CD4-positive, alpha-beta T cell treated with Interleukin-17A for 1 hour (primary cell): ENCODE measurements at regions not wholly inside any gene's neighbourhood (a gene's known extent, or its start where the extent isn't known, plus 50 kb on each side); places are given as distances from the start of the nearest gene placed in this dataset.

Source experiments
- DNase-seq: peaks from one replicate; pipeline ENCODE4 v3.0.0-alpha.2; 2020

DNA sequence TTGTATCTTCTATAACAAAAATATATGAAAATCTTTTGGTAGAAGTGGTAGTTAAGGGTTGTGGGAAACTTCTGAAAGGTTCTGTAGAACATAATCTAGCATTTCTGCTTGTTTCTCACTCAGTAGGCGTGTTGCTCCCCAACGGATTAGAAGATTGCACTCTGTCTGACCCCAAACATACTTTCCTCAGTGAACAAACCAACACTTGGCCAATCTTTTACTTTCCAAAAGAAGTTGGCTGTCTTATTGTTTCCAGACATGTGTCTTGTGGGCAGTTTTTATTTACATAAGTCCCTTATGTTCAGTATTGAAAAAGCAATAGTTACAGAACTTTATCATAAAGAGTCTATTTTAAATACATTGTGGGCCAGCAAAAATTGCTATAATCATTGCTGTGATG is 312.8 kb upstream of the EPHA5 start:
- DNase-seq, result no peak

DNA sequence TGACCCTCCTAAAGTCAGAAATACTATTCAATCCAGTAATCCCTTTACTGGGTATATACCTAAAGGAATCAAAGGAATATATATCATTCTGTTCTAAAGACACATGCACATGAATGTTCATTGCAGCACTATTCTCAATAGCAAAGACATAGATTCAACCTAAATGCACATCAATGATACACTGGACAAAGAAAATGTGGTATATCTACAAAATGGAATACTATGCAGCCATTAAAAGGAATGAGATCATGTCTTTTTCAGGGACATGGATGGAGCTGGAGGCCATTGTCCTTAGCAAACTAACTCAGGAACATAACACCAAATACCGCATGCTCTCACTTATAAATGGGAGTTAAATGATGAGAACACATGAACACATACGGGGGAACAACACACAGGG is 306.0 kb upstream of the EPHA5 start:
- DNase-seq, result no peak

DNA sequence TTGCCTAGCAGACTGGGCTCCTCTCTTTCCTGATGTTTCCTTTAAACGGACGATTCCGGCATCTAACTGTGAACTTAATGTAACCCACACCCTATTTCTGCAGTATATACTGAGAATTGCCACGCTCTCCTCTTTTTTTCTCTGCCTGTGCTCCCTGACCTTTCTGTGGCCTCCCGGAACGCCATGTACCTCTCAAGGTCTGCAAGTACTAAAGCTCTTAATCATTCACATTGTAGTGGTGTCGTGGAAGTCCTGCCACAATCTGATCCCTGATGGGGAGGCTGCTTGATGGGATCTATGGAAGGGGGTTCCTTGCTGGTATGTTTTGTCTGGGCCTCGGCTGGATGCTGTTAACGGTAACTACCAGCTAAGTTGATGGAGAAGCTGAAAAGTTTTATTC is 302.9 kb upstream of the EPHA5 start:
- no peak for DNase-seq

DNA sequence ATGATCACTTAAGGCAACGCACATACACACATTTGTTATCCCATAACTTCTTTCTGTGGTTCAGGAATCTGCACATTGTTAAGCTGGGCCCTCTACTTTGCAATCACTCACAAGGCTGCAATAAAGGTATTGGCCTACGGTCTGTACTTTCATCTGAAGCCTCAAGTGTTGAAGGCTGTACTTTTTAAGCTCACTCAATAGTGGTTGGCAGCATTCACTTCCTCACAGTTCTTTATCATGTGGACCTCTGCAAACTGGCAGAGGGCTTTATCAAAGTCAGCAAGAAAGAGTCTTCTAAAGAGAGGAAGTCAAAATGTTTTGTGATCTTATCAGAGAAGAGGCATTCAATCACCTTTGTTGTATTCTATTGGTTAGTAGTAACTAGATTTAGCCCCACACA is 301.4 kb upstream of the EPHA5 start:
- DNase-seq, result no peak

DNA sequence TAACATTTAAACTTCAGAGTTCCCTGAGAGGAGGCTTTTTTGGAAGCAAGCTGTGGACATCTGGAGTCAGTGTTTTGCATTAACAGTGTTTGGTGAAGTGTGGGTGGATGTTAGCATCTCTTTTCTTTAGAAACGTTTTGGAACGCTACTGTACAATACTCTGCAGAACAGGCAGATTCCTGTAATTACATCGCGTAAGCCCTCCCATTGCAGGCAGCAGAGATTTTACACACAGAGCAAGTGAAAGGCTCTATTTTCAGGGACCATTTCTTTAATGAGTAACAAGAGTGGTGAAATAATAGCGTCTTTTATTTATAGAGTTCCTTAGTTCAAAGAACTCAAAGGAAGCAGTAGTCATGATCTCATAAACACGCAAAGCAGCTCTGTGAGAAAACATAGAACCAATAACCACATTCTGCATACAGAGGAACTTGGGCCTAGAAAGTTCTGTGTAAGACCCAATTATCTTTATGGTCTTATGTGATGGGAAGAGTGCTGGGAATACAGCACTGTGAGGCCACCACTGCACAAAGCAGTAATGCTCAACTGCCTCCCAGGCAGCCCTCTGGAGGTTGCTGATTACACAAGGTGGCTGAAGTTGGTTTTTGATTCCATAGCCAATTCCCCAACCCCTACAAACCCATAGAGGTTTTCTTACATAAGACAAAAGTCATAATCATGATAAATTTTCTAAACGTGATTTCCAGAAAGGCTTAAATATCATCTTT is 298.7 kb upstream of the EPHA5 start:
- DNase-seq, result no peak

DNA sequence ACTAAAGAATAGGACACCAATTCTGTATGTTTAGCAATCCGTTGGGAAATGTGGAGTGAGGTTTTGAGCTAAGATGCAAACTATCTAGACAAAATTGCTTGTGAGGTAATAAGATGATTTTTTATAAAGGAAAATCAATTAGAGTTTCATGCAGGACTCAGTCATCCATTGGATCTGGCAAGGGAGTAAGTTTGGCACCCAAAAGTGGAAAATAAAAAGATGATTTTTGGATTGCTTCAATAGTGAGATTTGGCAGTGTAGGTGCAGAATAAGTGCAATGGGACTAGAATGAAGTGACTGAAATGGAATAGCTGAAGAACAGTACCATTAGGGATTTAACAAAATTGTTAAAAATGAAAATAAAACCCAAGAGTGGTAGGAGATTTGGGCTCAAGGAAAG is 290.5 kb upstream of the EPHA5 start:
- no peak for DNase-seq

DNA sequence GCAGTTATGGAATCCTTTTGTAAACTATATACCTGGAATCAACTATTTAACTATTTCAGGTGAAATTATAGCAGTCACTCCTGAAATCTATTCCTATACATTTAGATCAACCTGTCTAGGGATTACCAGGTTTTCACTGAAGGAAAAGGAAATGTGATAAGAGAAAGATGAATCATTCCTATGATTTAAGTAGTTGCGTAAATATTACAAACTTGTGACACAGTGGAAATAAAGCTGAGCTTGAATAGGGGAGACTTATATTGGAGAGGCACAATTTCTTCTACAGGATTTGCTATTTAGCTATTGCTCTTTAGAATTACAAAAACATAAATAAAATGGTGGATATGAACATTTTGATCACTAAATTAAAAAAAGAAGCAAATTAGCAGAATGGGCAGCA is 284.1 kb upstream of the EPHA5 start:
- DNase-seq, result no peak

DNA sequence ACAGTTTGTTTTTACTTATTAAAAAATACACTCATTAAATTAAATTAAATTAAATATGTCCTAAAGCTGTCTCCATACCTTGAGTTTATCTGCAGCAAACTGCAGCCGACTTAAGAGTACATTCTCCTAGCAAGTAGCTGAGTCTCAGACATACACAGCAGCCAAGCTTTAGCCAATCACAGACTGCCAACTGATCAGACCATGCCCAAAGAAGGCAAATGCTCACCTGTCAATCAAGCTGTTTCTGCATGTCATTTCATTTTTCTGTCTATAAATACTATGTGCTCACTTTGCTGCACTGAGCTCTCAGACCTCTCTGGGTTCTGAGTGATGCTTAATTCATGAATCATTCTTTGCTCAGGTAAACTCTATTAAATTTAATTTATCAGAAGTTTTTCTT is 280.9 kb upstream of the EPHA5 start:
- DNase-seq, result no peak

DNA sequence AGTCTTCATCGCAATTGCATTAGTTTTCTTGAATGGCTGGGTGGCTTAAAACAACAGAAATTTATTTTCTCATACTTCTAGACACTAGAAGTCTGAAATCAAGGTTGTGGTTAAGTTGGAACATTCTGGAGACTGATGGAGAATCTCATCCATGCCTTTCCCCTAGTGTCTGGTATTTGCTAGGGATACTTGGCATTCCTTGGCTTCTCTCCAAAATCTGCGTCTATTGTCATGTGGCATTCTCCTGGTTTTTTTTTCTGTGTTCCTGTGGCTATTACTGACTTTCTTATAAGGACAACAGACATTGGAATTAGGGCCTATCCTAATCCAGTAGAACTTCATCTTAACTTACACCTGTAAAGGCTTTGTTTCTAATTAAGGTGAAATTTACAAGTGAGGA is 272.8 kb upstream of the EPHA5 start:
- DNase-seq, result no peak

DNA sequence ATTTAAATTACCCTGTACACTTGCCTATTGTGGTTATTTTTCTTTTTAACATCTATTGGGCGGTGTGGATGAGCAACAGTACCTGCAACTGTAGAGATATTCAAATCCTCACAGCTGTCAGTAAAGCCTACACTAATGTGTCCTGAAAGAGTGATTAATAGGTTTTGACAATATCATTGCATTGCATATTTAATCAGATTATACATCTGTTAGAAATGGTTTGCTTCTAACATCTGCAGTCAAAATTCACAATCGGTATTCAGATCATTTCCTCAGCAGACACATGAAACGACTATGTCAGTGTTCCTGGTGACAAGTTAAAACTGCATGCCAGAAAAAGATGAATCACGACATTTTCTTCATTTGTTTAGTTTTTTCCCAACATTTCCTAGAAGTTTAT is 254.6 kb upstream of the EPHA5 start:
- DNase-seq, result no peak

DNA sequence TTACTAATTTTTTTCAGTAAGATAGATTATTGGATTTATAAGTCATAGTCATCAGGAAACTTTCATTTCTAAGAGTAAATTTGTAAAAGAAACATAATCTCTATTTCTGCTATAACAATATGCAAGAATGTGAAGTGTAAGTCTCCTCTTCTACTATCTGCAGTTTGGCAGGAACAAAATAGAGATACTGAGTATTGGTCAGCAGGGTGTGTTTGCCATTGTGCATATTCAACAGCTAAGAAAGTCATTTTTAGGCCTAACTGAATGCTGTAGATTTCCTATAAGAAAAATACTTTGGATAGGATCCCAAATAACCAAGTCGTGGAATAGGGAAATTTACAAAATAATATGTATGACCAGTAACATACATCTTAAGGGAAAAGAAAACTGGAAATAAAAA is 253.3 kb upstream of the EPHA5 start:
- no peak for DNase-seq

DNA sequence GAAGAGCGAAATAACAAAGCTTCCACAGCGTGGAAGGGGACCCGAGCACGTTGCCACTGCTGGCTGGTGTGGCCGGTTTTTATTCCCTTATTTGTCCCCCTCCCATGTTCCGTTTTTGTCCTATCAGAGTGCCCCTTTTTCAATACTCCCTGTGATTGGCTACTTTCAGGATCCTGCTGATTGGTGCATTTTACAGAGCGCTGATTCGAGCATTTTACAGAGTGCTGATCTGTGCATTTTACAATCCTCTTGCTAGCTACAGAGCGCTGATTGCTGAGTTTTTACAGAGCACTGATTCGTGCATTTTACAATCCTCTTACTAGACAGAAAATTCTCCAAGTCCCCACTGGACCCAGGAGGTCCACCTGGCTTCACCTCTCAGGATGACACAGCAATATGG is 250.9 kb upstream of the EPHA5 start:
- DNase-seq, result no peak

DNA sequence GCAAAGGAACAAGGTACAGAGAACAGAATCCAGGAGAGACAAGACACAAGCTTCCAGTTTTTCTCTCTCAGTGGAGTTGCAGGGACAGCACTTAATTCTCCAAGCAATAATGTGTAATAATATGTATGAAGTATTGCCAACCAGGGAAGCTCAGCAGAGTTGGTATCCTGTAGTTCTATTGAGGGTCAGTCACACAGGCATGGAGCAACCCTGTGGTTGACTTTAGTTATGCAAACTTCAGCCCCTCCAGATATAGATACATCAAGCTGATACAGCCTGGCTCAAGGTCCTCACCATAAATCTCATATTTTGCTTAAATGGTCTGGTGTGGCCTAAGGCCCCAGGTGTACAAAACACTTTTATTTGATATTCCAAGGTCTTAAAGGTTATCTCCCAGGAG is 248.6 kb upstream of the EPHA5 start:
- no peak for DNase-seq

DNA sequence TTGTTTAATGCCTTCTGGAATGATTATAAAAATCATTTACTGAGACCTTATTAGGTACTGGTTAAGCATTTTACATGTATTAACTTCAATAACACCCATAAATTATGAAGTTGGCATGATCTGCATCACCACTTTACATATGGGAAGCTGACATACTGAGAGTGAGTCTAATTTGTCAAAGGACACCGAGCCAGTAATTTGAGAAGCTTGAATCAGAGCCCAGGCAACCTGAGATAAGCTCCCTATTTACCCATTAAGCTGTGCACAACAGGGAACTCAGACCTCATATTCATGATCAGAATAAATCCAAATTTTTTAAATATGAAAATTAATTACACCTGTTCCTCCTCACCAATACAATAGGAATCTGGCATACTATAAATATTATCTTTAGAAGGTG is 247.9 kb upstream of the EPHA5 start:
- no peak for DNase-seq

DNA sequence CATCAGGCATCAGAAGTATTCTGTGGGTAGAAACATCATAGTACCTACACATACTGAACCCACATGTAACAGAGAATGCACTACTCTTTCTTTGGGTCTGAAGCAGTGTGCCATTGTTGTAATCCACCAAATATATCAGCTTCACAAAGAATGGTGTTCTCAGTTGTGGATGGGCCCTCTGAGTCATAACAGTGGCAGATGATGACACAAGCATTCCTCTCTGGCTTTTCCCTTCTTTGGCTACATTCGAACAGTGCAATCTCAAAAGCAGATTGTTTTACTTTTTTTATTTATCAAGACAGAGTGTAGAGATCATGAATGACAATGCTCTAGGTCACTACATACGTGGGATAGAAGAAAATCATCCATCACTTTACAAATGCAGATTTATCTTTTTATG is 247.2 kb upstream of the EPHA5 start:
- no peak for DNase-seq

DNA sequence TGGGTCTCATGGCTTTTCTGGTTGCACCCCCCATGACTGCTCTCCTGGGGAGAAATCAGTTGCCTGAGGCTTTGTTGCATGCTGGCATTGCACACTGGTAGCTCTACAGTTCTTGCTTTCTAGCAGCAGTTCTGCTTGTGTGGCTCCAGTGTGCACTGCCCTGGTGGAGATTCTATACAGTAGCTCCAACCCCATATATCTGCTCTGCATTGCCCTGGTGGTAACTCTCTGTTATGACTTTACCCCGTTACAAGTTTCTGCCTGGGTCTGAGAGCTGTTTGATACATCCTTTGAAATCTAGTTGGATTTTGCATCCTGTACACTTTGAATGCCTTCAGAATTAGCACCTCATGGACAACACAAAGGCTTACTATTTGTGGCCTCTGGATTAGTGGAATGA is 241.4 kb upstream of the EPHA5 start:
- no peak for DNase-seq

DNA sequence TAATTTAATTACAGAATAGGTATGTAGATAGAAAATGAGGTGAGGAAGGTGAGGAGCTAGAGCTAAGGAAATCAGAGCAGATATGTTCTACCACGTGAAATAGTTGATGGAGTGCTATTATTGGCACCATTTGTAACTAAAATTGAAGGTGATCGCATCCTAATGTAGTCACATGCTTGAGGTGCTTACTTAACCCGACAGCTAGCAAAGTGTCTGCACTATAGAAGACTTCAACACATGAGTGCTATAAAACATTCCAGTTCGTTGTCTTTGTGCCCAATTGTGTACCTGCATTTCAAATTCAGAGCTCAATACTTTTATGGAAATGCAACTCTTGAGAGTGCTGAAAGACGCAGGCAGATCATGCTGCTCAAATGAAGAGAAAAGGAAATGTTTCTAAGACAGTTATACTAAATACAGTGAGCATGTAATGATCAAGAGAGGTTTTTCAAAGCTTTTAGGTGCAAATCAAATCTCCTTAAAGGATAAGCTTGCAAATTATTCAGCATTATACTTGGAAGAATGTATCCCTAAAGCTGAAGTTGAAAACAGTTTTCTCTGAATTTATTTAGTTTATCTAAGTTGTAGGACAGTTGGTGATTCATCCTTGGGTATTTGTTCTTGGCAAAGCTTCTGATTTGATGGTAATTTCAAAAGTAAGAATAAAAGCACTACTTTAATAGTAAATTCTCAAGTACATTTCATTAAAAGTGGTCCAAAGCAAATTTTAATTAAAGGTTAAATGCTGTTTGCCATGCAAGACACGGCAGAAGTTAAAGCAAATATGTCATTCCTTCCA is 223.9 kb upstream of the EPHA5 start:
- DNase-seq, result no peak

DNA sequence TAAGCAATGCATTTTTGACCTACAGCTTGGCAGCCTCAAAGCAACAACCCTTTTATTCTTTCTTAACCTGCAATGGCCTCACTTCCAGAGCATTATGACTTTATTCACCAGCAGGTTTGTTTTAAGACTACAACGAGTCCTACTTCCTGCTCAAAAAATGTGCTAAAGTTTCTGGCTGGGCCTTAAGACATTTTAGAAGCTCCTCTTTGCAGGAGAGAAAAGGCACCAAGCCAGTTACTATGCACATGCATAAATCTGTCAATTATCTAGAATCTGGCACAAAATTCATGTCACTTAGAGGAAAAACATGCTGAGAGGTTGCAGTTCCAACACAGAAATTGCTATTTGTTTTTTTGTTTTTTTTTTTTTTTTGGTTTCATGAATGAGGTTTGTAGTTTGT is 223.0 kb upstream of the EPHA5 start:
- DNase-seq, result no peak

DNA sequence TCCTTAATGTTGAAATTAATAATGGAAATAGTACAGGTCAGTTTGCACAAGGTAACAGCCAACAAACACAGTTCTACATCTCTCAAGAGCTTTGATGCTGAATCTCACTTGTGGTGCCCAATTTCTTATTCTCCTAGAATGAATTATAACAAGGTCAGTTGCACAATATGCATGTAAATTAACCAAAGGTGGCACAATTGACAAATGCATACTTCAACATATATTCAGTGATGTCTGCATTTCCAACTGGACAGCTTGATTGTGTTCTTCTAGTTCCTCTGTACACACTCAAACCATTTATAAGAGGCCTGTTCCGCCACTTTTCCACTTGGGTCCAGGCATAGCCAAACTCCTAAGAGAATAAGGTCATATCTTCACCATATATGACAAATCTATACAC is 210.3 kb upstream of the EPHA5 start:
- DNase-seq, result no peak

DNA sequence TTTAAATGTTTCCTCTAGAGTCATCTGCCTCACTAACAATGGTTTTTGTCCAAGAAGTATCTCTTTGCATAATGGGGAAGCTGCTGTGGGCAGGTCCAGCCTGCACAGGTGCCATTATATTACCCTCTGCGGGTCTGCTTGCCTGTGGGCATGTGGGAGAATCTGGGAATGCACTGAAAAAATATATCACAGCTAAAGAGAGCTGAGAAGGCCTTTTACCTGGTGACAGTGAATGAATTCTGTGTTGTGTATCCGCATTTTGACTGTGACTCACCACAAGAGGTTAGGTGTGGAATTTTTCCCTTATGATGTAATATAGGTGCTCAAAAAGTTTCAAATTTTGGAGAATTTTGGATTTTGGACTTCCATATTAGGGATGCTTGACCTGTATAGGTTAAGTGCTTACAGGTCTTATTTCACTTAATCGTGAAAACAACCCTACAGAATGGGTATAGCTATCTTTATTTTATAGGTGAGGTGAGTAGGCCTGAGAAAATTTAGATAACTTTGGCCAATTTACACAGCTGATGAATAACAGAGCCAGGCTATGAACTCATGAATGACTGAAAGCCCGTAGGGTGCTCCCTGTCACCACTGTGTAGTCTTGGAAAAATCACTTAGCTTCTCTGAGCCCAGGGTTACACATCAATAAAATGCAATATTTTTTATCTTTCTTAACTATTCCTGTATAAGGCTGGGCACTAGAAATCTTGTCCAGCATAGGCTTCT is 198.0 kb upstream of the EPHA5 start:
- no peak for DNase-seq

DNA sequence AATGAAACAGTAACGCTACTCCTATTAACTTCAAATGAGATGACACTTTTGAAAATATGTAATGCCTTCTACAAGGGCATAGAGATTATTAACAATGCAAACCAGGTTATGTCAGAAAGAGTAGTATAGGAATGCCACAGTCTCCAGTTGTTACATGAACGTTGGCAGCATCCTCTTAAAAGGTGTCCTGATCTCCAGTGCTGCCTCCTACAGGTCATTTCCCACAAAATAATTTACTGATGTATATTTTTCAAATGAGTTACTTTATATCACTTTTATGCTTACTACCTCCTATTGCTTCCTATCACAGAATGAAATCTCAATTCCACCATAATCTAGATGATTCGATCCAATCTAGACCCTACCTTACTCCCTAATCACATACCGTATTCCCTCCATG is 195.2 kb upstream of the EPHA5 start:
- no peak for DNase-seq

DNA sequence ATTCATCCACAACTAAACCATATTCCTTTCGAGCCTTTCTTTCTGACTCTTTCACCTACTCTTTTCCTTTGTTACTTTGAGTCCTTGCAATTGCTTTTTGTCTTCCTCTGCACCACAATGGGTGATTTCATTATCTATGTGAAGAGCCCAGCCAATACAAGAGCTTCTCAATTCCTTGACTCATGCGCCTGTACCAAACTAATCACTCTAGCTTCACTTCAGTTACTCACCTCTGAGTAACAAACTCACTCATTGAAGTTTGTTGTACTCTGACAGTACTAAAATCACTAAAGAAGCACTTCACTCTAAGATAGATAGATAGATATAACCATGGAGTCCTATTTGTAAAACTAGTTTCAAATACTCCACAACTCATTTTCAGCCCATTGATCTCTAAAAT is 191.7 kb upstream of the EPHA5 start:
- no peak for DNase-seq

DNA sequence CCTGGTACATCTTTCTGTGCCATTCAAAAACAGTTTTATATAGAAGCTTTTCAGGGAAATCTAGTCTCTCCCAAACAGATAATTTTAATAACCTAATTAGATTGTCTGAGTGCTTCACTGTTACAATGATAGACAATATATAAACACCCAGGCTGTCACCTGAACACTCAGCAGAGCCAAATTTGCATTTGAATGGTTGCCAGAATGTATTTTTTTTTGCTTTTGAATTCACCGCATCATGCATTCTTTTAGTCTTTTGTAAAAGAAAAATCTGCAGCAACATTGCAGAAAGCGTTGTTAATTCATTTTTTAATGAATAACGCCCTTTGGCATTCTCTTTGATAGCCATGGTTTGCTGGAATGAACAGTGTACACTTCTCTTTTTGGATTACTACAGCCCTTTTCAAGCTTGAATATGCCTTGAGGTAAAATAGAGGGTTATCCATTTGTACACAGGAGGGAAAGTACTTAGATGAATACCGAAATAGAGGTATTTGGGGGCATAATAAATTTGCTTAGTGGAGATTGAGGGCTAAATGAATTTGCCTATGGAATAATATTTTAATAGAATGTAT is 175.0 kb upstream of the EPHA5 start:
- DNase-seq, result no peak
